ENCODE measurements at regions not wholly inside any gene's neighbourhood (a gene's known extent, or its start where the extent isn't known, plus 50 kb on each side); places are given as distances from the start of the nearest gene placed in this dataset.

- no peak for TF ChIP-seq EP300 (IDR thresholded peaks at IDR 0.05)
- TF ChIP-seq CTCF (IDR thresholded peaks at IDR 0.05): no peak
Observed at GRCh38 chr2:6060992-6061663, 368.9 kb downstream of the SOX11 start.
